LNCAP (cell line): ENCODE measurements at regions not wholly inside any gene's neighbourhood (a gene's known extent, or its start where the extent isn't known, plus 50 kb on each side); places are given as distances from the start of the nearest gene placed in this dataset.

ENCODE experiments used
- CTCF ChIP-seq: fragments of 450-650 bp; IDR thresholded peaks from 2 replicates; pipeline ENCODE4 v1.5.1; 2017; ENCODE audit warnings: mild to moderate bottlenecking

GRCh38 chr3:137325170-137325569, 367.4 kb downstream of the IL20RB start:
- no peak for TF ChIP-seq CTCF

- TF ChIP-seq CTCF, result no peak
Measured at GRCh38 chr3:137325934-137326333, 368.2 kb downstream of the IL20RB start.

GRCh38 chr3:137329594-137329993, 371.8 kb downstream of the IL20RB start:
- TF ChIP-seq CTCF, result no peak

- TF ChIP-seq CTCF, result no peak
Measured at GRCh38 chr3:137330246-137330645, 372.5 kb downstream of the IL20RB start.

- TF ChIP-seq CTCF, result no peak
Measured at GRCh38 chr3:137332297-137332696, 374.5 kb downstream of the IL20RB start.

GRCh38 chr3:137335478-137335877, 377.7 kb downstream of the IL20RB start:
- no peak for TF ChIP-seq CTCF

GRCh38 chr3:137343283-137343682, 385.5 kb downstream of the IL20RB start:
- TF ChIP-seq CTCF, result no peak

GRCh38 chr3:137347132-137347531, 389.3 kb downstream of the IL20RB start:
- TF ChIP-seq CTCF, result no peak
